NT2/D1 (cell line): ENCODE measurements at regions not wholly inside any gene's neighbourhood (a gene's known extent, or its start where the extent isn't known, plus 50 kb on each side); places are given as distances from the start of the nearest gene placed in this dataset.

Experiments
- SUZ12 ChIP-seq: IDR thresholded peaks from 2 replicates; pipeline ENCODE4 v1.6.1; 2011; ENCODE audit not compliant: insufficient read length, insufficient read depth; ENCODE audit errors: extremely low read depth
- YY1 ChIP-seq: IDR thresholded peaks from 2 replicates; pipeline ENCODE4 v1.6.1; 2011; ENCODE audit not compliant: insufficient read length, insufficient read depth
- ZNF274 ChIP-seq: IDR thresholded peaks from 2 replicates; pipeline ENCODE4 v1.6.1; 2011; ENCODE audit warnings: mild to moderate bottlenecking, low read depth, low read length

DNA sequence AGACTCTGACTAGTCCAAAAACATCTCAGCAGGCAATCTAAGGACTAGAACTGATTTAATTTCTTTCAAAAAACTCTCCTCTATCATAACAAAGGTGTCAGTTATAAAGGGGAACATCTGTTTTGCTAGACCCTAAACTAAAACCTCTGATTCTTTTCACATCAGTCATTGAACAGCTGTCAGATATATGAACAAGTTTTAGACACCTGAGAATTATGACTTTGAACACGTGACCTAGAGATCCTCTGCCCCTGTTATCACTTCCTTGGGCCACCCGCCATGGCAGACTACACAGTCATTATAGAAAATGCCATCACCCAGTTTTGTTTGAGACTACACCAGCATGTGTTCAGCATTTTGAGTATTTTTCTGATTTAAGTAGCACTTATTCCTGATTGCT is 282.3 kb upstream of the TBL1XR1 start:
- TF ChIP-seq YY1 (no peak), ZNF274 (no peak), SUZ12 (no peak)
